Activated CD4-positive, alpha-beta T cell treated with anti-CD3 and anti-CD28 coated beads for 36 hours (primary cell): ENCODE measurements at regions not wholly inside any gene's neighbourhood (a gene's known extent, or its start where the extent isn't known, plus 50 kb on each side); places are given as distances from the start of the nearest gene placed in this dataset.

ENCODE experiments used
- ATAC-seq: fragments of 200-7000 bp; cut with Tn5 transposase; one replicate; pipeline ENCODE4 v1.10.0; 2021; ENCODE audit warnings: mild to moderate bottlenecking, moderate library complexity
- CTCF ChIA-PET: fragments of 350-600 bp; sonication (Branson Sonifier 250); formaldehyde crosslinking; loops from one replicate; lab custom pipeline; 2021; ENCODE audit warnings: antibody characterized with exemption; lab: Charles Lee
- POLR2A ChIA-PET: fragments of 350-600 bp; sonication (Branson Sonifier 250); formaldehyde crosslinking; loops from one replicate; lab custom pipeline; 2021; ENCODE audit warnings: antibody characterized with exemption, inconsistent platforms; lab: Charles Lee
- DNase-seq: peaks from one replicate; pipeline ENCODE4 v3.0.0-alpha.2; 2020
- H3K27ac Mint-ChIP-seq: one replicate; pipeline ENCODE4 v1.8.0; 2021; ENCODE audit warnings: mixed read lengths
- H3K27me3 Mint-ChIP-seq: one replicate; pipeline ENCODE4 v1.8.0; 2021; ENCODE audit warnings: mixed read lengths
- H3K36me3 Mint-ChIP-seq: one replicate; pipeline ENCODE4 v1.8.0; 2021; ENCODE audit warnings: low read depth, mixed read lengths
- H3K4me1 Mint-ChIP-seq: one replicate; pipeline ENCODE4 v1.8.0; 2021; ENCODE audit warnings: mixed read lengths
- H3K4me3 Mint-ChIP-seq: one replicate; pipeline ENCODE4 v1.8.0; 2021; ENCODE audit warnings: mild to moderate bottlenecking, moderate library complexity, mixed read lengths
- H3K9me3 Mint-ChIP-seq: one replicate; pipeline ENCODE4 v1.8.0; 2021; ENCODE audit warnings: low read depth, mixed read lengths
- intact Hi-C, 2 experiments: fragments of 100-400 bp; cut with DNase I in 1 of 2; cut with micrococcal nuclease in 1 of 2; formaldehyde crosslinking; loops; one replicate each; pipeline versions ENCODE4 v1.14.2 to v1.15.1; 2022 to 2024; cut with DNase I, micrococcal nuclease

GRCh38 chrX:78543281-78543680 lies 115.8 kb downstream of the RTL3 start:
- Mint-ChIP-seq H3K27ac (no peak overlapping the region), H3K36me3 (peaks cover 2% of the 10 kb centered on the region), H3K4me1 (peaks cover 7% of the 10 kb centered on the region), H3K27me3 (no peaks in the 10 kb centered on the region), H3K4me3 (no peak overlapping the region), H3K9me3 (peaks cover 19% of the 10 kb centered on the region)
- ChIA-PET CTCF (no interaction called here), POLR2A (no interaction called here)
- intact Hi-C loops: no loop called here
- DNase-seq (no peak), ATAC-seq (no peak)

GRCh38 chrX:78540171-78540570 lies 119.0 kb downstream of the RTL3 start:
- CTCF ChIA-PET: interaction anchor here (0.7 kb wide), 1 partner anchor 125 kb away, joined by 4 read pairs; no protein-coding TSS in a partner anchor
- Mint-ChIP-seq H3K4me3 (no peak overlapping the region), H3K27me3 (no peaks in the 10 kb centered on the region), H3K4me1 (no peaks in the 10 kb centered on the region), H3K9me3 (peaks cover 19% of the 10 kb centered on the region), H3K27ac (no peak overlapping the region), H3K36me3 (peaks cover 2% of the 10 kb centered on the region)
- DNase-seq (no peak), ATAC-seq (no peak)
- intact Hi-C loops: no loop called here
- POLR2A ChIA-PET: no interaction called here

GRCh38 chrX:78534221-78534620 lies 124.9 kb downstream of the RTL3 start:
- CTCF ChIA-PET: no interaction called here
- Mint-ChIP-seq H3K27me3 (no peaks in the 10 kb centered on the region), H3K27ac (no peak overlapping the region)

GRCh38 chrX:78532363-78532762 lies 126.8 kb downstream of the RTL3 start:
- no peak overlapping the region for H3K4me3 Mint-ChIP-seq
- no peak for DNase-seq
- CTCF ChIA-PET: no interaction called here
- intact Hi-C loops: no loop called here
- H3K4me1 Mint-ChIP-seq: peaks cover 7% of the 10 kb centered on the region
- no peak for ATAC-seq
- H3K27ac Mint-ChIP-seq: no peak overlapping the region
- POLR2A ChIA-PET: no interaction called here
- no peaks in the 10 kb centered on the region for H3K27me3 Mint-ChIP-seq
- H3K36me3 Mint-ChIP-seq: no peaks in the 10 kb centered on the region
- H3K9me3 Mint-ChIP-seq: no peaks in the 10 kb centered on the region

More at GRCh38 chrX:78534221-78534620, 124.9 kb downstream of the RTL3 start:
- no peaks in the 10 kb centered on the region for H3K36me3 Mint-ChIP-seq
- intact Hi-C loops: no loop called here
- POLR2A ChIA-PET: no interaction called here
- DNase-seq (no peak), ATAC-seq (no peak)
- H3K4me3 Mint-ChIP-seq: no peak overlapping the region
- H3K9me3 Mint-ChIP-seq: no peaks in the 10 kb centered on the region
- no peaks in the 10 kb centered on the region for H3K4me1 Mint-ChIP-seq

DNA sequence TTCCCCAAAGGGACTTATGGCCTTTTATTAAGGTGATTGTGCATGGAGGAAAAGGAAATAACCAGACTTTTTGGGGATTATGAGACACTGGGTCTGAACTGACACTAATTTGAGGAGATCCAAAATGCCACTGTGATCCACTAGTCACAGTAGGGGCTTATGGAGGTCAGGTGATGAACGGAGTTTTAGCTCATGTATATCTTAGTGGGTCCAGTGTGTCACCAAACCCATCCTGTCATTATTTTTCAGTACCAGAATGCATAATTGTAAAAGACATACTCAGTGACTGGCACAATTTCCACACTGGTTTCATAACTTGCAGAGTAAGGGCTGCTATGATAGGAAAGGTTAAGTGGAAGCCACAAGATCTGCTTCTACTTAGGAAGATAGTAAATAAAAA lies 131.3 kb downstream of the RTL3 start:
- no peak for DNase-seq
- intact Hi-C loops: loop anchor here (1.0 kb wide), 1 partner anchor 11 kb away; no protein-coding TSS in a partner anchor
- ChIA-PET CTCF (no interaction called here), POLR2A (interaction anchor here (0.6 kb wide), 1 partner anchor 13 kb away, joined by 3 read pairs; no protein-coding TSS in a partner anchor)
- Mint-ChIP-seq H3K4me1 (peaks cover 20% of the 10 kb centered on the region), H3K36me3 (no peaks in the 10 kb centered on the region), H3K4me3 (no peak overlapping the region), H3K27ac (no peak overlapping the region), H3K9me3 (no peaks in the 10 kb centered on the region), H3K27me3 (no peaks in the 10 kb centered on the region)
- ATAC-seq: peak; percentile 69

DNA sequence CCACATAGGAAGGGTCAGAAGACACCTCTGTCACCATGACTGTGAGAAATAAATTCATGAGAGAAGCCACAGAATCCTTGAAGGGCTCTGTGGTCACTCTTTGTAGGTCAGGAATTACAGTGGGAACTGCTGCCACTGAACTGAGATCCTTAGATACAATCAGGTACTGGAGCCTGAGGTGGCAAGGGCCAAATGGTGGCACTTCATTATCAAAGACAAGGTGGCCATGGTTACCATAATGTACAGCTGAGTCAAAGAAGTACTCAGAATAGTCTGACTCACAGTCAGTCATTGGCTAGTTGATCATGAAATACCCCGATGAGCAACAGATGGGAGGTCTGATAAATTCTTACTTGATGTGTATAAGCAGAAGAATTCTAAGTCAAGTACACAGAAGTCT lies 131.9 kb downstream of the RTL3 start:
- Mint-ChIP-seq H3K9me3 (no peaks in the 10 kb centered on the region), H3K27me3 (no peaks in the 10 kb centered on the region), H3K36me3 (no peaks in the 10 kb centered on the region), H3K27ac (no peak overlapping the region), H3K4me3 (no peak overlapping the region), H3K4me1 (peaks cover 20% of the 10 kb centered on the region)
- ChIA-PET CTCF (no interaction called here), POLR2A (interaction anchor here (0.6 kb wide), 1 partner anchor 423 kb away, joined by 5 read pairs; no protein-coding TSS in a partner anchor)
- intact Hi-C loops: loop anchor here (1.0 kb wide), 1 partner anchor 10 kb away; no protein-coding TSS in a partner anchor
- DNase-seq (peak; percentile 30), ATAC-seq (peak; percentile 88)

- ChIA-PET CTCF (no interaction called here), POLR2A (no interaction called here)
- no peak for DNase-seq
- no peaks in the 10 kb centered on the region for H3K36me3 Mint-ChIP-seq
- no peak overlapping the region for H3K27ac Mint-ChIP-seq
- H3K4me3 Mint-ChIP-seq: no peak overlapping the region
- H3K27me3 Mint-ChIP-seq: no peaks in the 10 kb centered on the region
- no peak for ATAC-seq
- intact Hi-C loops: no loop called here
- peaks cover 23% of the 10 kb centered on the region for H3K4me1 Mint-ChIP-seq
- no peaks in the 10 kb centered on the region for H3K9me3 Mint-ChIP-seq
These were observed 136.5 kb downstream of the RTL3 start for GRCh38 chrX:78522601-78523000.

DNA sequence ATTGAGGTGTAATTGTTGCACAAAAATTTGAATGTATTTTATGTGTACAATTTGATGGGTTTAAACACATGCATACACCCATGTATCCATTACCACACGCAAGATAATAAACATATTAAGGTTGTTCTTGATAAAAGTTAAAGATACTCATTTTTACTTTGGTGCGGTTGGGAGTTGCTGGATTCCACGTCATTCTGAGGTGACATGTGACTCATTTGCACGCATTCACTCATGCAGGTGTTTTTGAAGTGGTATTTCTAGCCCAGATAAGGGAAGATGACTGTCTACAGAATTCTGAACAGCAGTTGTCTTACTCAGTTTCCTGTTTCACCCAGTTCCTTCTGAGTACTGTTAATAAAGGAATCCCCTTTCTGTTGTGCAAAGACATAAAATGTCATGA lies 142.0 kb downstream of the RTL3 start:
- DNase-seq (peak; percentile 70), ATAC-seq (peak; percentile 83)
- peaks cover 2% of the 10 kb centered on the region for H3K36me3 Mint-ChIP-seq
- ChIA-PET POLR2A (no interaction called here), CTCF (interaction anchor here (0.6 kb wide), 1 partner anchor 1541 kb away, joined by 5 read pairs; no protein-coding TSS in a partner anchor)
- H3K4me1 Mint-ChIP-seq: peaks cover 48% of the 10 kb centered on the region
- peak overlapping the region; percentile 84 for H3K27ac Mint-ChIP-seq
- peak overlapping the region; percentile 23 for H3K4me3 Mint-ChIP-seq
- peaks cover 7% of the 10 kb centered on the region for H3K9me3 Mint-ChIP-seq
- no peaks in the 10 kb centered on the region for H3K27me3 Mint-ChIP-seq
- intact Hi-C loops: loop anchor here (1.0 to 10.0 kb wide), 16 partner anchors 10 to 740 kb away; partner anchors contain the start of genes ATP7A (in 1 of the 2), COX7B (in 1 of the 2), MAGT1 (in 1 of the 2) and P2RY10 (in 1 of the 2)

- peak; percentile 86 for ATAC-seq
- ChIA-PET CTCF (no interaction called here), POLR2A (interaction anchor here (0.6 to 1.0 kb wide), 2 partner anchors 13 to 794 kb away, joined by 3 to 4 read pairs; no protein-coding TSS in a partner anchor)
- Mint-ChIP-seq H3K4me3 (no peak overlapping the region), H3K4me1 (peaks cover 48% of the 10 kb centered on the region), H3K36me3 (peaks cover 2% of the 10 kb centered on the region), H3K27me3 (no peaks in the 10 kb centered on the region), H3K27ac (peak overlapping the region; percentile 86), H3K9me3 (peaks cover 7% of the 10 kb centered on the region)
- DNase-seq: no peak
- intact Hi-C loops: loop anchor here (2.0 to 10.0 kb wide), 14 partner anchors 138 to 744 kb away; partner anchors contain the start of genes P2RY10 (in 2 of the 2), ATP7A (in 1 of the 2), COX7B (in 1 of the 2) and MAGT1 (in 1 of the 2)
These were observed 144.3 kb downstream of the RTL3 start for GRCh38 chrX:78514852-78515251.

GRCh38 chrX:78513971-78514738 lies 145.0 kb downstream of the RTL3 start:
- POLR2A ChIA-PET: interaction anchor here (0.6 to 1.0 kb wide), 2 partner anchors 14 to 794 kb away, joined by 3 to 4 read pairs; no protein-coding TSS in a partner anchor
- intact Hi-C loops: loop anchor here (2.0 to 10.0 kb wide), 6 partner anchors 431 to 745 kb away; partner anchors contain the start of genes P2RY10 (in 2 of the 2), COX7B (in 1 of the 2) and MAGT1 (in 1 of the 2)
- peaks cover 48% of the 10 kb centered on the region for H3K4me1 Mint-ChIP-seq
- H3K36me3 Mint-ChIP-seq: peaks cover 2% of the 10 kb centered on the region
- DNase-seq (no peak), ATAC-seq (no peak)
- H3K9me3 Mint-ChIP-seq: peaks cover 10% of the 10 kb centered on the region
- H3K27me3 Mint-ChIP-seq: no peaks in the 10 kb centered on the region
- CTCF ChIA-PET: no interaction called here
- peak overlapping the region; percentile 86 for H3K27ac Mint-ChIP-seq
- no peak overlapping the region for H3K4me3 Mint-ChIP-seq

- Mint-ChIP-seq H3K9me3 (peaks cover 10% of the 10 kb centered on the region), H3K27ac (no peak overlapping the region), H3K36me3 (peaks cover 2% of the 10 kb centered on the region), H3K27me3 (no peaks in the 10 kb centered on the region), H3K4me3 (no peak overlapping the region), H3K4me1 (peaks cover 4% of the 10 kb centered on the region)
- DNase-seq (no peak), ATAC-seq (no peak)
- CTCF ChIA-PET: no interaction called here
- intact Hi-C loops: no loop called here
- POLR2A ChIA-PET: no interaction called here
These were observed 152.9 kb downstream of the RTL3 start for GRCh38 chrX:78506248-78506647.
